HEK293 (cell line): ENCODE measurements at regions not wholly inside any gene's neighbourhood (a gene's known extent, or its start where the extent isn't known, plus 50 kb on each side); places are given as distances from the start of the nearest gene placed in this dataset.

Source experiments
- CTCF ChIA-PET: fragments of 350-600 bp; formaldehyde crosslinking; extraction: SDS; loops from one replicate; lab custom pipeline; 2021; ENCODE audit warnings: antibody characterized with exemption; lab: Yijun Ruan, JAX
- POLR2A ChIA-PET: fragments of 300-600 bp; formaldehyde crosslinking; extraction: SDS; loops from one replicate; lab custom pipeline; 2020; ENCODE audit warnings: antibody characterized with exemption, inconsistent platforms; lab: Yijun Ruan, JAX
- H3K27ac ChIP-seq: fragments of 200-500 bp; sonication (Bioruptor generic); 2 replicates; pipeline ENCODE4 v1.5.1; 2014; ENCODE audit warnings: low read depth, low read length, control low read depth, inconsistent platforms; ENCODE audit errors: extremely low read depth
- H3K36me3 ChIP-seq, 2 experiments: fragments of 200-500 bp in 1 of 2; sonication (Bioruptor generic) in 1 of 2; 1 replicate in 1 of 2; 2 replicates in 1 of 2; pipeline ENCODE4 v1.5.1; 2014 to 2017; ENCODE audit warnings: inconsistent platforms in 2 of 2, low read length in 2 of 2; ENCODE audit not compliant: control insufficient read depth in 2 of 2, insufficient read depth in 1 of 2
- H3K4me1 ChIP-seq: fragments of 200-500 bp; sonication (Bioruptor generic); 2 replicates; pipeline ENCODE4 v1.5.1; 2014; ENCODE audit warnings: mild to moderate bottlenecking, low read length, inconsistent platforms; ENCODE audit not compliant: control insufficient read depth, insufficient read depth
- H3K4me3 ChIP-seq: 2 replicates; pipeline ENCODE4 v1.5.1; 2011; ENCODE audit warnings: low read depth, mild to moderate bottlenecking, control low read depth, low read length, moderate library complexity
- H3K9me3 ChIP-seq: fragments of 200-500 bp; sonication (Bioruptor generic); 2 replicates; pipeline ENCODE4 v1.5.1; 2014; ENCODE audit warnings: low read depth, low read length, inconsistent platforms; ENCODE audit not compliant: control insufficient read depth, insufficient read depth
- GLIS1 ChIP-seq: fragments of 450-650 bp; formaldehyde crosslinking; IDR thresholded peaks from 2 replicates; pipeline ENCODE4 v1.5.1; 2016; ENCODE audit warnings: missing biosample characterization, missing genetic modification characterization
- HOXC10 ChIP-seq: sonication (generic); formaldehyde crosslinking; IDR thresholded peaks from 2 replicates; pipeline ENCODE4 v1.8.1; 2023; ENCODE audit warnings: mild to moderate bottlenecking, missing genetic modification reagents
- KLF8 ChIP-seq: fragments of 450-650 bp; formaldehyde crosslinking; IDR thresholded peaks from 2 replicates; pipeline ENCODE4 v1.5.1; 2016; ENCODE audit warnings: missing biosample characterization, missing genetic modification characterization
- REST ChIP-seq: fragments of 450-650 bp; formaldehyde crosslinking; IDR thresholded peaks from 2 replicates; pipeline ENCODE4 v1.5.1; 2016; ENCODE audit warnings: missing biosample characterization, missing genetic modification characterization
- ZBTB21 ChIP-seq: fragments of 450-650 bp; formaldehyde crosslinking; IDR thresholded peaks from 2 replicates; pipeline ENCODE4 v1.5.1; 2017; ENCODE audit warnings: missing biosample characterization, missing genetic modification characterization
- ZFP3 ChIP-seq: fragments of 450-650 bp; formaldehyde crosslinking; IDR thresholded peaks from 2 replicates; pipeline ENCODE4 v1.5.1; 2016; ENCODE audit warnings: low read depth, missing biosample characterization, missing genetic modification characterization
- ZFP41 ChIP-seq: fragments of 450-650 bp; formaldehyde crosslinking; IDR thresholded peaks from 2 replicates; pipeline ENCODE4 v1.5.1; 2016; ENCODE audit warnings: missing biosample characterization, missing genetic modification characterization, borderline replicate concordance
- ZNF133 ChIP-seq: fragments of 450-650 bp; formaldehyde crosslinking; IDR thresholded peaks from 2 replicates; pipeline ENCODE4 v1.5.1; 2016; ENCODE audit warnings: missing biosample characterization, missing genetic modification characterization
- ZNF169 ChIP-seq: fragments of 450-650 bp; formaldehyde crosslinking; IDR thresholded peaks from 2 replicates; pipeline ENCODE4 v1.5.1; 2016; ENCODE audit warnings: missing biosample characterization, missing genetic modification characterization
- ZNF280C ChIP-seq: fragments of 450-650 bp; formaldehyde crosslinking; IDR thresholded peaks from 2 replicates; pipeline ENCODE4 v1.5.1; 2016; ENCODE audit warnings: missing biosample characterization, missing genetic modification characterization
- ZNF302 ChIP-seq: fragments of 450-650 bp; formaldehyde crosslinking; IDR thresholded peaks from 2 replicates; pipeline ENCODE4 v1.5.1; 2016; ENCODE audit warnings: missing biosample characterization, missing genetic modification characterization, low read depth
- ZNF362 ChIP-seq: fragments of 450-650 bp; formaldehyde crosslinking; IDR thresholded peaks from 2 replicates; pipeline ENCODE4 v1.5.1; 2016; ENCODE audit warnings: missing biosample characterization, missing genetic modification characterization
- ZNF664 ChIP-seq: fragments of 450-650 bp; formaldehyde crosslinking; IDR thresholded peaks from 2 replicates; pipeline ENCODE4 v1.5.1; 2016; ENCODE audit warnings: missing biosample characterization, missing genetic modification characterization
- ZNF701 ChIP-seq: fragments of 450-650 bp; formaldehyde crosslinking; IDR thresholded peaks from 2 replicates; pipeline ENCODE4 v1.5.1; 2016; ENCODE audit warnings: missing biosample characterization, missing genetic modification characterization
- ZNF747 ChIP-seq: fragments of 450-650 bp; formaldehyde crosslinking; IDR thresholded peaks from 2 replicates; pipeline ENCODE4 v1.5.1; 2016; ENCODE audit warnings: missing biosample characterization, missing genetic modification characterization
- ZSCAN18 ChIP-seq: fragments of 450-650 bp; formaldehyde crosslinking; IDR thresholded peaks from 2 replicates; pipeline ENCODE4 v1.5.1; 2016; ENCODE audit warnings: missing biosample characterization, missing genetic modification characterization
- TF ChIP-seq, protein P1 (sequence below): fragments of 450-650 bp; formaldehyde crosslinking; conservative IDR thresholded peaks from 2 replicates; pipeline ENCODE4 v1.5.1; 2016; ENCODE audit warnings: low read depth, missing biosample characterization, missing genetic modification characterization
- TF ChIP-seq, protein P2 (sequence below): IDR thresholded peaks from 2 replicates; pipeline ENCODE4 v1.6.1; 2011; ENCODE audit warnings: mild to moderate bottlenecking, low read depth, low read length, borderline replicate concordance

DNA sequence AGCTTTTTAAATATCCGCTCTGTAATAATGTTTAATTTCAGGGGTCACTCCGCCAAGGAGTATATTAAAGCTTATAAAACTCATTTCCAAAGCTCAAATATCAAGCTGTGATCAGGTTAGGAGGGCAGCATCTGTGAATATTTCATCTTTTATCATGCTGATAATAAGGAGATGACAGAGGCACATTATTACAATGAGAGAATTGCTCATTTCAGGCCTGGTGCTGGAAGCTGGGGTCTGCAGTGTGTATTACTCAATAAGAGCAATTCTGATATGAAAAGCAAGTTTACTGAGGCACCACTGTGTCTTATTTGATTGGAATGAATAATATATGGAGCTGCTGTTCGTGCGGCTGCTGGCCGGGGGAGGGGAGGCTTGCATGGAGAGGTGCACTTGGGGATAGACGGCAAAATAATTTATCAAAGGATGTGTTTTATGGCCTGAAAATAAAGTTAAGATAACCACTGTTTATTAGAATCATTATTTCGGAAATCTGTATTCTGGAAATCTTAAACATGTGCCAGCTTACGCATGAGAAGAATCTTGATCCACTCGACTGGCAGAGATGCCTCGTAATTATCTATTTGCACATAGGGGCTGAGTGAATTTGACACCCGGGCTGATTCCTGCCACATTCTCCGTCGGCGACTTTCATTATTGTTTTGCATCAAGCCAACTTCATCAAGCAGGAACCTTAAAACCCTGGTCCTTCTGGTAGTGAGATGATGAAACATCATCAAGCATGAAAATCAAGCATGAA, 173.2 kb downstream of the RRAGC start:
- TF ChIP-seq ZFP41 (tag by site-specific recombination) (no peak), ZBTB21 (tag by site-specific recombination) (no peak), ZNF280C (tag by site-specific recombination) (no peak), ZNF664 (tag by site-specific recombination) (no peak), GLIS1 (no peak), ZNF133 (tag by site-specific recombination) (no peak), ZNF701 (tag by site-specific recombination) (no peak), HOXC10 (no peak), ZNF747 (tag by site-specific recombination) (no peak), KLF8 (tag by site-specific recombination) (no peak), REST (tag by site-specific recombination) (no peak), ZFP3 (tag by site-specific recombination) (no peak)
- TF ChIP-seq, protein P1, sequence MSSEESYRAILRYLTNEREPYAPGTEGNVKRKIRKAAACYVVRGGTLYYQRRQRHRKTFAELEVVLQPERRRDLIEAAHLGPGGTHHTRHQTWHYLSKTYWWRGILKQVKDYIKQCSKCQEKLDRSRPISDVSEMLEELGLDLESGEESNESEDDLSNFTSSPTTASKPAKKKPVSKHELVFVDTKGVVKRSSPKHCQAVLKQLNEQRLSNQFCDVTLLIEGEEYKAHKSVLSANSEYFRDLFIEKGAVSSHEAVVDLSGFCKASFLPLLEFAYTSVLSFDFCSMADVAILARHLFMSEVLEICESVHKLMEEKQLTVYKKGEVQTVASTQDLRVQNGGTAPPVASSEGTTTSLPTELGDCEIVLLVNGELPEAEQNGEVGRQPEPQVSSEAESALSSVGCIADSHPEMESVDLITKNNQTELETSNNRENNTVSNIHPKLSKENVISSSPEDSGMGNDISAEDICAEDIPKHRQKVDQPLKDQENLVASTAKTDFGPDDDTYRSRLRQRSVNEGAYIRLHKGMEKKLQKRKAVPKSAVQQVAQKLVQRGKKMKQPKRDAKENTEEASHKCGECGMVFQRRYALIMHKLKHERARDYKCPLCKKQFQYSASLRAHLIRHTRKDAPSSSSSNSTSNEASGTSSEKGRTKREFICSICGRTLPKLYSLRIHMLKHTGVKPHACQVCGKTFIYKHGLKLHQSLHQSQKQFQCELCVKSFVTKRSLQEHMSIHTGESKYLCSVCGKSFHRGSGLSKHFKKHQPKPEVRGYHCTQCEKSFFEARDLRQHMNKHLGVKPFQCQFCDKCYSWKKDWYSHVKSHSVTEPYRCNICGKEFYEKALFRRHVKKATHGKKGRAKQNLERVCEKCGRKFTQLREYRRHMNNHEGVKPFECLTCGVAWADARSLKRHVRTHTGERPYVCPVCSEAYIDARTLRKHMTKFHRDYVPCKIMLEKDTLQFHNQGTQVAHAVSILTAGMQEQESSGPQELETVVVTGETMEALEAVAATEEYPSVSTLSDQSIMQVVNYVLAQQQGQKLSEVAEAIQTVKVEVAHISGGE (tag by site-specific recombination), result no peak
- Histone ChIP-seq H3K36me3 (no peaks in the 10 kb centered on the region), H3K4me3 (no peak overlapping the region), H3K4me1 (no peaks in the 10 kb centered on the region), H3K27ac (no peak overlapping the region), H3K9me3 (no peaks in the 10 kb centered on the region)
- ChIA-PET POLR2A (no interaction called here), CTCF (no interaction called here)

- H3K4me1 ChIP-seq, result no peaks in the 10 kb centered on the region
- ChIA-PET POLR2A (no interaction called here), CTCF (interaction anchor here (0.7 kb wide), 1 partner anchor 50 kb away, joined by 3 read pairs; no protein-coding TSS in a partner anchor)
- no peak overlapping the region for H3K4me3 ChIP-seq
- no peak for TF ChIP-seq ZNF169 (tag by site-specific recombination)
- no peak for TF ChIP-seq ZNF362 (tag by site-specific recombination)
- TF ChIP-seq ZNF302, result no peak
- TF ChIP-seq, protein P2, sequence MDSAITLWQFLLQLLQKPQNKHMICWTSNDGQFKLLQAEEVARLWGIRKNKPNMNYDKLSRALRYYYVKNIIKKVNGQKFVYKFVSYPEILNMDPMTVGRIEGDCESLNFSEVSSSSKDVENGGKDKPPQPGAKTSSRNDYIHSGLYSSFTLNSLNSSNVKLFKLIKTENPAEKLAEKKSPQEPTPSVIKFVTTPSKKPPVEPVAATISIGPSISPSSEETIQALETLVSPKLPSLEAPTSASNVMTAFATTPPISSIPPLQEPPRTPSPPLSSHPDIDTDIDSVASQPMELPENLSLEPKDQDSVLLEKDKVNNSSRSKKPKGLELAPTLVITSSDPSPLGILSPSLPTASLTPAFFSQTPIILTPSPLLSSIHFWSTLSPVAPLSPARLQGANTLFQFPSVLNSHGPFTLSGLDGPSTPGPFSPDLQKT, result no peak
- TF ChIP-seq ZSCAN18 (tag by site-specific recombination), result no peak
- no peaks in the 10 kb centered on the region for H3K9me3 ChIP-seq
- no peak overlapping the region for H3K27ac ChIP-seq
- H3K36me3 ChIP-seq, result no peaks in the 10 kb centered on the region
These were observed 174.2 kb downstream of the RRAGC start for GRCh38 chr1:38685388-38685787.
